NCI-H82 (cell line): ENCODE measurements at regions not wholly inside any gene's neighbourhood (a gene's known extent, or its start where the extent isn't known, plus 50 kb on each side); places are given as distances from the start of the nearest gene placed in this dataset.

Experiments used
- DNase-seq: peaks from one replicate; lab custom pipeline; 2025; lab: John Stamatoyannopoulos, UW

DNA sequence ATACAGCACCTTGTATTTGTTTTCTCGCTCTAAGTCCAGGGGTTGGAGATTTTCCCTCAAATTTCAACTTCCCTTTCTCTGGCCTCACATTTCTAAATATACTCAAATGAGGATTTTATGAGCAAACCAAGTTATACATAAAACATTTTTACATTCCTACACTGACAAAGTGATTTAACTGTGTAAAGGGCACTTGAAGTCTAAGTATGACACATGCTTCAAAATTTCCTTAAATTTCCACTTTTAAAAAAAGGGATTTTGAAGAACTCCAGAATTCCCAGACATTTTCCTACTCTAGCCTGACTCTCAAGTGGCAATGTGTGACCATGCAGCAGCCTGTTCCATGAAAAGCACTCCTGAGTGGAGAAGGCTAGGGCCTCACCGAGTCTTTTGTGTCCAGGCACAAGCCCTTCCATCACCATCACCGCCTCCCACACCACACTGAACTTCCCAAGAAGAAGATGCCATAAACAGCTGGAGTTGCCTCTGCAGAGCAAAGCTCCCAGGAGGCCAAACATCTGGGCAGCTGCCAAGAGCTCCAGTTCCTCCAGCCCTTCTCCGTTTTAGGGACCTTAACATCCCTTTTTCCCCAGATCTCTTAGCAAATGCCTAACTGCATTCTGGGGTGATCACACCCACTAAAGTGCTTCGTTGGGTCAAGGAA, 68.9 kb downstream of the NCR2 start:
- no peak for DNase-seq

- DNase-seq = peak; percentile 71
Observed at GRCh38 chr6:41405941-41406727, 70.7 kb downstream of the NCR2 start.

GRCh38 chr6:41406728-41407489, 71.5 kb downstream of the NCR2 start:
- DNase-seq = peak; percentile 42

DNA sequence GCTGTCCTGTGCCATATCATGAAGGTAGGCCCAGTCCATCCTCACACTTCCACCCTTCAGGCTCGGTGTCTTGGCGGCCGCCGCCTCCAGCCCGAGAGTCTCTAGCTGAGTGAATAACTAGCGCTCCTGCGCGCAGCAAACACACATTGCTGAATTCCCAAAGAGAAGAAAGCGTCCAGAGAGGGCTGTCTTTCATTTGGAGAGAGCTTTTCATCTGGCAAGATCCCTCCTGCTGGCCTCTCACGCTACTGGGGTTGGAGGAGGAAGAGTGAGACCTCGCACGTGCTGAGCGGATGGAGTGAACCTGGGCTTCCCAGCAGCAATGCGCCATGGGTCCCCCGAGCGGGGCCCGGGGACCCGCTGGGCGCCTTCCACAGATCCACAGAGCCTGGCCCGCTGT, 73.2 kb downstream of the NCR2 start:
- no peak for DNase-seq

- no peak for DNase-seq
Observed at GRCh38 chr6:41408982-41409381, 73.6 kb downstream of the NCR2 start.

- no peak for DNase-seq
Observed at GRCh38 chr6:41409489-41409888, 74.1 kb downstream of the NCR2 start.

GRCh38 chr6:41411961-41412360, 76.6 kb downstream of the NCR2 start:
- no peak for DNase-seq

DNA sequence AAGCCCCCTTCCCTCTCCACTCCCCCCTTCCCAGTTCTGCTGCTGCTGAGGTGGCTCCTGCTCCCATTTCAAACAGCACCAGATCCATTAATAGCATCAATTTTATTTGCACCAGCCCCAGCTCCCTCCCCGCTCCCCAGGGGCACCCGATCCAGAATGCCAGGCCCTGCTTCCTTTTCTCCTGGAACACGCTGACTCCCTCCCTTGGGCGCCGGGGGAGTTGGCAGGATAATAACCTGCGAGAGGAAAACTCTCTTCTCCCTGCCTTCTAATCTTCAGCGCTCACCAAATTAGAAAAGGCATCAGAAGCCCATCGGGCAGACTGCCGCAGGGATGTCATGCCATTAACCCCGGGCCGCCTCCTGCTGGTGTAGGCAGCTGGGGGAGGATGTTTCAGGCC, 77.8 kb downstream of the NCR2 start:
- peak; percentile 55 for DNase-seq

- DNase-seq = peak; percentile 60
Observed at GRCh38 chr6:41416501-41416837, 81.1 kb downstream of the NCR2 start.

DNA sequence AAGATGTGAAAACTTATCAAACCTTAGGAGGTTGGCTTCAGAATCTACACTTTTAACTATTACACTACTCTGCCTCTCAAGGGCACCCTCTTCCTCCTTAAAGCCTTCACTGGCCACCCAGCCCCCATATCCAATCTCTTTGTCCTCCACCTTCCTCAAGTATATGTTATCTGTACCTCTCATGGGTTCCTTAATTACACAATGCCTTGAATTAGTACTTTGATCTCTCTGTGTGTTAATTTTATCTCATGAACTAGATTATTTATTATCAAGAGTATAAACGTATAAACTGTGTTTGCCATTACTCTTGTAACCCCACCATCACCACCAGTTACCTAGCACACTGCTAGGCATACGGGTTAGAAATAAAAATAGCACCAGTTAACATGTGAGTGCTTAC, 83.3 kb downstream of the NCR2 start:
- no peak for DNase-seq

DNA sequence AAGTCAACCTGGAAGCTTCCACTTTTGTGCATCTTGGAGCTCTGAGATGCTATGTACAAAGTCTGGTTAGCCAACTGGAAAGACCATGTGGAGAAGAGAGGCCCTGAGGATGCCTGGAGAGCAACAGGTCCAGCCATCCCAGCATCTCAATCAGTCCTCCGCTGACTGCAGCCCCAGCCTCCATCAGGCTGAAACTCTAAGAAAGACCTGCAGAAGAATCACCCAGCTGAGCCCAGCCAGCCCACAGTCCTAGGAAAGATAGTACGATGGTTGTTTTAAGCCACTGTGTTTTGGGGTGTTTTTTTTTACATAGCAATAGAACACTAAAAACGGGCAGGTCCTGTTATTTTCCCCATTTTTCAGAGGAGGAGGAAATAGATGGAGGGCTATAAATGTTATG, 84.0 kb downstream of the NCR2 start:
- DNase-seq = no peak

GRCh38 chr6:41420186-41420585, 84.8 kb downstream of the NCR2 start:
- no peak for DNase-seq

DNA sequence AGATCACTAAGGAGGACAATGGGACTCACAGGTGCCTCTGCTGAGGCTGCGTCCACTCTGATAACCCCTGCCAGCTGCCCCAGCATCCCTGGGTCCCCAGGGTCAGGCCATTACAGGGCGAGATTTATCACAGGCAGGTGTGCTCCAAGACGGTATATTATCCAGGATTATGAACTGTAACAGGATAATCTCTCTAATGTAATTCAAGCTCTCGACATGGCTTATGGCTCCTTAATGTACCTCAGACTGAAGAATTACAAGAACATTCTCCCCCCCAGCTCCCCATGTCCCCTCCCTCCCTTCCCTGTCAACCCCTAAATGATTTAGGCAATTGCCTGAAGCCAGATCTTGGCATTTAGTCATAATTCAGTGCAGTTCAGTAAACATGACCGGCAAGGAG, 86.8 kb downstream of the NCR2 start:
- peak; percentile 98 for DNase-seq

GRCh38 chr6:41423002-41423401, 87.6 kb downstream of the NCR2 start:
- DNase-seq = no peak

- peak; percentile 87 for DNase-seq
Observed at GRCh38 chr6:41424370-41425058, 89.1 kb downstream of the NCR2 start.

GRCh38 chr6:41425511-41425910, 90.1 kb downstream of the NCR2 start:
- no peak for DNase-seq

GRCh38 chr6:41426438-41426851, 91.0 kb downstream of the NCR2 start:
- no peak for DNase-seq

- DNase-seq = no peak
Observed at GRCh38 chr6:41426888-41427641, 91.7 kb downstream of the NCR2 start.

GRCh38 chr6:41427642-41428335, 92.4 kb downstream of the NCR2 start:
- peak; percentile 53 for DNase-seq

- DNase-seq = no peak
Observed at GRCh38 chr6:41428336-41428995, 93.1 kb downstream of the NCR2 start.
